Adipocyte (in vitro differentiated cells): ENCODE measurements at regions not wholly inside any gene's neighbourhood (a gene's known extent, or its start where the extent isn't known, plus 50 kb on each side); places are given as distances from the start of the nearest gene placed in this dataset.

Source experiments
- DNase-seq: peaks from one replicate; pipeline ENCODE4 v3.0.0-alpha.2; 2015; ENCODE audit warnings: low read depth
- H3K27me3 ChIP-seq: replicated peaks from 2 replicates; pipeline ENCODE4 v1.7.0; 2013; ENCODE audit warnings: mild to moderate bottlenecking, low read length, moderate library complexity; ENCODE audit not compliant: control insufficient read depth, insufficient read depth
- H3K36me3 ChIP-seq: 2 replicates; pipeline ENCODE4 v1.7.0; 2013; ENCODE audit warnings: low read length, mild to moderate bottlenecking, moderate library complexity; ENCODE audit not compliant: control insufficient read depth, insufficient read depth, severe bottlenecking
- H3K4me1 ChIP-seq: 2 replicates; pipeline ENCODE4 v1.7.0; 2013; ENCODE audit warnings: mild to moderate bottlenecking, low read length, moderate library complexity; ENCODE audit not compliant: control insufficient read depth, insufficient read depth
- H3K4me3 ChIP-seq: 2 replicates; pipeline ENCODE4 v1.7.0; 2013; ENCODE audit warnings: mild to moderate bottlenecking, low read length, moderate library complexity
- H3K9ac ChIP-seq: 2 replicates; pipeline ENCODE4 v1.7.0; 2013; ENCODE audit warnings: mild to moderate bottlenecking, low read length, moderate library complexity
- H3K9me3 ChIP-seq: 2 replicates; pipeline ENCODE4 v1.7.0; 2013; ENCODE audit warnings: mild to moderate bottlenecking, low read length, moderate library complexity; ENCODE audit not compliant: control insufficient read depth

- Histone ChIP-seq H3K36me3 (no peaks in the 10 kb centered on the region), H3K27me3 (peaks cover 48% of the 10 kb centered on the region), H3K4me3 (no peak overlapping the region), H3K9me3 (no peaks in the 10 kb centered on the region), H3K9ac (no peak overlapping the region), H3K4me1 (no peaks in the 10 kb centered on the region)
- peak; percentile 32 for DNase-seq
Measured at GRCh38 chr3:72530426-72530825, 317.8 kb downstream of the SHQ1 start.

GRCh38 chr3:72529081-72529480 lies 319.2 kb downstream of the SHQ1 start:
- no peaks in the 10 kb centered on the region for H3K36me3 ChIP-seq
- H3K27me3 ChIP-seq, result peaks cover 47% of the 10 kb centered on the region
- H3K4me3 ChIP-seq, result no peak overlapping the region
- no peak for DNase-seq
- H3K9me3 ChIP-seq, result no peaks in the 10 kb centered on the region
- no peak overlapping the region for H3K9ac ChIP-seq
- H3K4me1 ChIP-seq, result no peaks in the 10 kb centered on the region

GRCh38 chr3:72523429-72524151 lies 324.7 kb downstream of the SHQ1 start:
- H3K4me3 ChIP-seq, result no peak overlapping the region
- H3K9ac ChIP-seq, result no peak overlapping the region
- peaks cover 51% of the 10 kb centered on the region for H3K27me3 ChIP-seq
- H3K4me1 ChIP-seq, result no peaks in the 10 kb centered on the region
- H3K36me3 ChIP-seq, result no peaks in the 10 kb centered on the region
- DNase-seq, result no peak
- H3K9me3 ChIP-seq, result no peaks in the 10 kb centered on the region

- H3K9me3 ChIP-seq, result no peaks in the 10 kb centered on the region
- no peak overlapping the region for H3K9ac ChIP-seq
- H3K4me3 ChIP-seq, result no peak overlapping the region
- H3K27me3 ChIP-seq, result peaks cover 34% of the 10 kb centered on the region
- peak; percentile 50 for DNase-seq
- no peaks in the 10 kb centered on the region for H3K4me1 ChIP-seq
- H3K36me3 ChIP-seq, result no peaks in the 10 kb centered on the region
Measured at GRCh38 chr3:72520690-72521308, 327.4 kb downstream of the SHQ1 start.

- Histone ChIP-seq H3K27me3 (peaks cover 29% of the 10 kb centered on the region), H3K4me1 (no peaks in the 10 kb centered on the region), H3K4me3 (no peak overlapping the region), H3K9me3 (no peaks in the 10 kb centered on the region), H3K9ac (no peak overlapping the region), H3K36me3 (no peaks in the 10 kb centered on the region)
- DNase-seq, result no peak
Measured at GRCh38 chr3:72519946-72520604, 328.2 kb downstream of the SHQ1 start.

GRCh38 chr3:72517921-72518424 lies 330.3 kb downstream of the SHQ1 start:
- Histone ChIP-seq H3K36me3 (no peaks in the 10 kb centered on the region), H3K27me3 (peaks cover 18% of the 10 kb centered on the region), H3K9ac (no peak overlapping the region), H3K4me1 (no peaks in the 10 kb centered on the region), H3K4me3 (no peak overlapping the region), H3K9me3 (no peaks in the 10 kb centered on the region)
- peak; percentile 68 for DNase-seq

GRCh38 chr3:72517336-72517735 lies 330.9 kb downstream of the SHQ1 start:
- no peaks in the 10 kb centered on the region for H3K9me3 ChIP-seq
- H3K4me3 ChIP-seq, result no peak overlapping the region
- no peaks in the 10 kb centered on the region for H3K36me3 ChIP-seq
- H3K9ac ChIP-seq, result no peak overlapping the region
- H3K4me1 ChIP-seq, result no peaks in the 10 kb centered on the region
- H3K27me3 ChIP-seq, result peaks cover 15% of the 10 kb centered on the region
- no peak for DNase-seq

- Histone ChIP-seq H3K36me3 (no peaks in the 10 kb centered on the region), H3K4me1 (no peaks in the 10 kb centered on the region), H3K27me3 (peaks cover 15% of the 10 kb centered on the region), H3K9me3 (no peaks in the 10 kb centered on the region), H3K4me3 (no peak overlapping the region), H3K9ac (no peak overlapping the region)
- DNase-seq, result no peak
Measured at GRCh38 chr3:72516361-72516760, 331.9 kb downstream of the SHQ1 start.

- peak; percentile 14 for DNase-seq
- no peak overlapping the region for H3K4me3 ChIP-seq
- H3K36me3 ChIP-seq, result no peaks in the 10 kb centered on the region
- no peaks in the 10 kb centered on the region for H3K4me1 ChIP-seq
- no peaks in the 10 kb centered on the region for H3K9me3 ChIP-seq
- peaks cover 16% of the 10 kb centered on the region for H3K27me3 ChIP-seq
- no peak overlapping the region for H3K9ac ChIP-seq
Measured at GRCh38 chr3:72515941-72516340, 332.3 kb downstream of the SHQ1 start.

- Histone ChIP-seq H3K9ac (no peak overlapping the region), H3K4me3 (no peak overlapping the region), H3K27me3 (peaks cover 18% of the 10 kb centered on the region), H3K9me3 (no peaks in the 10 kb centered on the region), H3K4me1 (no peaks in the 10 kb centered on the region), H3K36me3 (no peaks in the 10 kb centered on the region)
- no peak for DNase-seq
Measured at GRCh38 chr3:72515281-72515680, 333.0 kb downstream of the SHQ1 start.

GRCh38 chr3:72510247-72510646 lies 338.0 kb downstream of the SHQ1 start:
- no peak for DNase-seq
- no peak overlapping the region for H3K4me3 ChIP-seq

More at GRCh38 chr3:72510247-72510646, 338.0 kb downstream of the SHQ1 start:
- Histone ChIP-seq H3K27me3 (peaks cover 39% of the 10 kb centered on the region), H3K9me3 (no peaks in the 10 kb centered on the region), H3K36me3 (no peaks in the 10 kb centered on the region), H3K9ac (no peak overlapping the region), H3K4me1 (no peaks in the 10 kb centered on the region)
